HepG2 (cell line): ENCODE measurements at regions not wholly inside any gene's neighbourhood (a gene's known extent, or its start where the extent isn't known, plus 50 kb on each side); places are given as distances from the start of the nearest gene placed in this dataset.

ENCODE experiments used
- ATAC-seq: fragments of 200-7000 bp; cut with Tn5 transposase; 3 replicates; pipeline ENCODE4 v1.9.1; 2020; ENCODE audit warnings: mild to moderate bottlenecking, moderate library complexity
- BruUV-seq: library from RNA; stranded (reverse); fragments of 400-500 nt; replicated peaks from 2 replicates; lab custom pipeline; 2021; lab: Mats Ljungman, UMichigan
- CTCF ChIA-PET: fragments of 300-600 bp; formaldehyde crosslinking; extraction: SDS; loops from one replicate; lab custom pipeline; 2021; ENCODE audit warnings: low total read pairs, inconsistent platforms, low intra/inter-chr PET ratio; lab: Yijun Ruan, JAX
- POLR2A ChIA-PET: fragments of 350-600 bp; sonication (Branson Sonifier 250); formaldehyde crosslinking; loops from one replicate; lab custom pipeline; 2020; ENCODE audit warnings: antibody characterized with exemption, inconsistent platforms; lab: Yijun Ruan, JAX
- DNase-seq: peaks from one replicate; pipeline ENCODE4 v3.0.0-alpha.2; 2015; ENCODE audit warnings: low spot score
- FAIRE-seq: peaks from 3 replicates; lab custom pipeline; 2011; peaks lifted over from hg19 to GRCh38; lab: Jason Lieb, UNC
- H2AFZ ChIP-seq: one replicate; pipeline ENCODE4 v1.6.1; 2011; ENCODE audit warnings: low read length, inconsistent platforms
- H3K27ac ChIP-seq: fragments of 300-600 bp; 3 replicates; pipeline ENCODE4 v1.8.0; 2011; ENCODE audit warnings: mixed run types, mild to moderate bottlenecking, mixed read lengths, low read length, inconsistent platforms; ENCODE audit not compliant: insufficient read depth; ENCODE audit errors: extremely low read length
- H3K27me3 ChIP-seq, 2 experiments: fragments of 200-600 bp in 1 of 2; 2 replicates in 1 of 2; 3 replicates in 1 of 2; pipeline versions ENCODE4 v1.6.0 to v1.8.0; 2011; ENCODE audit warnings: low read length in 2 of 2, mild to moderate bottlenecking in 2 of 2, moderate library complexity in 2 of 2, inconsistent platforms in 1 of 2; ENCODE audit not compliant: insufficient read depth in 2 of 2, control insufficient read depth in 1 of 2
- H3K36me3 ChIP-seq, 2 experiments: fragments of 200-600 bp in 1 of 2; replicated peaks in 1 of 2; 2 replicates in 1 of 2; 3 replicates in 1 of 2; pipeline versions ENCODE4 v1.5.1 to v1.8.0; 2011; ENCODE audit warnings: low read length in 2 of 2, inconsistent platforms in 1 of 2; ENCODE audit not compliant: insufficient read depth in 2 of 2, control insufficient read depth in 1 of 2
- H3K4me1 ChIP-seq: 2 replicates; pipeline ENCODE4 v1.5.1; 2012; ENCODE audit warnings: low read length, inconsistent platforms; ENCODE audit not compliant: insufficient read depth
- H3K4me2 ChIP-seq: 2 replicates; pipeline ENCODE4 v1.6.0; 2011; ENCODE audit warnings: low read depth, low read length, inconsistent platforms
- H3K4me3 ChIP-seq, 3 experiments: fragments of 200-600 bp in 1 of 3; sonication (generic), shearing (Covaris generic) in 1 of 3; replicated peaks in 1 of 3; 2 replicates each; pipeline ENCODE4 v1.5.1; 2011 to 2016; ENCODE audit warnings: low read length in 3 of 3, inconsistent platforms in 2 of 3, low read depth in 2 of 3, mild to moderate bottlenecking in 2 of 3, control low read depth in 1 of 3, mixed read lengths in 1 of 3; ENCODE audit not compliant: insufficient read depth in 1 of 3
- H3K79me2 ChIP-seq: one replicate; pipeline ENCODE4 v1.6.1; 2011; ENCODE audit warnings: low read length, inconsistent platforms; ENCODE audit not compliant: insufficient read depth
- H3K9ac ChIP-seq: 2 replicates; pipeline ENCODE4 v1.6.0; 2011; ENCODE audit warnings: mild to moderate bottlenecking, low read depth, low read length, inconsistent platforms; ENCODE audit not compliant: insufficient read depth
- H3K9me3 ChIP-seq: 2 replicates; pipeline ENCODE4 v1.5.1; 2012; ENCODE audit warnings: mild to moderate bottlenecking, low read length
- H4K20me1 ChIP-seq: 2 replicates; pipeline ENCODE4 v1.6.0; 2011; ENCODE audit warnings: inconsistent platforms, mild to moderate bottlenecking, low read length, moderate library complexity; ENCODE audit not compliant: insufficient read depth
- CCDC6 ChIP-seq: sonication (generic); formaldehyde crosslinking; IDR thresholded peaks from 2 replicates; pipeline ENCODE4 v1.8.1; 2022; ENCODE audit warnings: mild to moderate bottlenecking, missing genetic modification reagents, moderate library complexity
- GABPB1 ChIP-seq: IDR thresholded peaks from 2 replicates; pipeline ENCODE4 v1.6.1; 2016; ENCODE audit warnings: mild to moderate bottlenecking, missing genetic modification reagents, moderate library complexity, missing compliant biosample characterization
- HDAC6 ChIP-seq: fragments of 200-600 bp; sonication (generic); IDR thresholded peaks from 2 replicates; pipeline ENCODE4 v1.7.0; 2017; ENCODE audit warnings: mild to moderate bottlenecking, antibody characterized with exemption, low read length, low read depth
- HMG20A ChIP-seq: IDR thresholded peaks from 2 replicates; pipeline ENCODE4 v1.6.1; 2016; ENCODE audit warnings: borderline replicate concordance
- KLF12 ChIP-seq: sonication (generic); formaldehyde crosslinking; IDR thresholded peaks from 2 replicates; pipeline ENCODE4 v1.4.0; 2020; ENCODE audit warnings: missing genetic modification reagents, borderline replicate concordance
- TRIM24 ChIP-seq: sonication (generic); formaldehyde crosslinking; IDR thresholded peaks from 2 replicates; pipeline ENCODE4 v1.8.0; 2022; ENCODE audit warnings: mild to moderate bottlenecking, missing genetic modification reagents
- ZFP36 ChIP-seq: fragments of 150-350 bp; IDR thresholded peaks from 2 replicates; pipeline ENCODE4 v1.6.1; 2018; ENCODE audit warnings: borderline replicate concordance, low read length, low read depth; ENCODE audit not compliant: partially characterized antibody
- ZNF282 ChIP-seq: fragments of 450-650 bp; IDR thresholded peaks from 2 replicates; pipeline ENCODE4 v1.6.1; 2018; ENCODE audit not compliant: partially characterized antibody
- ZNF354B ChIP-seq: sonication (generic); formaldehyde crosslinking; IDR thresholded peaks from 2 replicates; pipeline ENCODE4 v1.8.0; 2022; ENCODE audit warnings: mild to moderate bottlenecking, missing genetic modification reagents
- ZNF709 ChIP-seq: sonication (generic); formaldehyde crosslinking; IDR thresholded peaks from 2 replicates; pipeline ENCODE4 v1.5.0; 2020; ENCODE audit warnings: mild to moderate bottlenecking, missing genetic modification reagents
- WGBS: methylation state at CpG from one replicate; pipeline ENCODE4 v1.1.6; 2017; ENCODE audit warnings: low lambda C conversion rate; 5-methylcytosine and 5-hydroxymethylcytosine counted together
- in situ Hi-C: cut with HindIII; loops from 2 replicates; pipeline ENCODE4 v1.10.0; 2017; ENCODE audit warnings: low pct_unique_long_range_greater_than_20kb; ENCODE audit not compliant: extremely low pct_ligation_motif_present
- intact Hi-C: fragments of 100-400 bp; cut with micrococcal nuclease; formaldehyde crosslinking; loops from one replicate; pipeline ENCODE4 v1.10.0; 2022; ENCODE audit not compliant: unreplicated experiment
- TF ChIP-seq, protein P1 (sequence below): IDR thresholded peaks from 2 replicates; pipeline ENCODE4 v1.6.1; 2016; ENCODE audit warnings: low read depth, missing genetic modification reagents, missing compliant biosample characterization
- TF ChIP-seq, protein P2 (sequence below): sonication (generic); formaldehyde crosslinking; IDR thresholded peaks from 2 replicates; pipeline ENCODE4 v1.5.0; 2020; ENCODE audit warnings: mild to moderate bottlenecking, missing genetic modification reagents
- TF ChIP-seq, protein P3 (sequence below): IDR thresholded peaks from 2 replicates; pipeline ENCODE4 v1.6.1; 2016; ENCODE audit warnings: missing compliant biosample characterization, missing genetic modification reagents, borderline replicate concordance
- TF ChIP-seq, protein P4 (sequence below): sonication (generic); formaldehyde crosslinking; IDR thresholded peaks from 2 replicates; pipeline ENCODE4 v1.8.0; 2022; ENCODE audit warnings: mild to moderate bottlenecking, missing genetic modification reagents, moderate library complexity

DNA sequence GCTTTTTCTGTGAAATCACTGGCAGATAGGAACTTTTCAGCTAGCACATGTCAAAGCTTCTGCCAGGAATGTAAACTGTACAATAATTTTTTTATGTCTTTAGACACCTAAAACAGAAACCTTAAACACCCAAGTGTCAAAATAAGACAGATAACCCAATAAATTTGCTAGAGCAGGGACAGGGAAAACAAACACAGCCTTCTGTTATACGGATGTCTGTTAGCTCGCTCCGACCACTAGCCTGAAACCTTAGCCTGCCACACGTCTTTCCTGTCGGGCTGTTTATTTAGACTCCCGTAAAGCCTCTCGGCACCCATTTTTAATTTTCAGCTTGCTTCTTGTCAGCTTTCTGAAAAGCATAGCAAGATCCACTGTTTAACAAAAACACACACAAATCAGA, 355.4 kb upstream of the SLC24A2 start:
- no peak for ATAC-seq
- H3K9me3 ChIP-seq = no peaks in the 10 kb centered on the region
- H3K27me3 ChIP-seq = no peaks in the 10 kb centered on the region; a peak in 2 of 5 replicates
- H3K4me2 ChIP-seq = no peak overlapping the region
- H3K9ac ChIP-seq = no peak overlapping the region
- in situ Hi-C loops = no loop called here
- POLR2A ChIA-PET = no interaction called here
- 16% methylated on average over 7 of the region's 7 CpGs for WGBS
- no peak for FAIRE-seq
- H3K79me2 ChIP-seq = no peaks in the 10 kb centered on the region
- no peak overlapping the region for H3K27ac ChIP-seq
- DNase-seq = no peak
- no peak overlapping the region for H2AFZ ChIP-seq
- H3K4me1 ChIP-seq = no peaks in the 10 kb centered on the region
- intact Hi-C loops = no loop called here
- BruUV-seq = no TSS peak
- H3K4me3 ChIP-seq = no peak overlapping the region
- H3K36me3 ChIP-seq = no peaks in the 10 kb centered on the region
- CTCF ChIA-PET = no interaction called here
- no peaks in the 10 kb centered on the region for H4K20me1 ChIP-seq
- TF ChIP-seq, protein P1, sequence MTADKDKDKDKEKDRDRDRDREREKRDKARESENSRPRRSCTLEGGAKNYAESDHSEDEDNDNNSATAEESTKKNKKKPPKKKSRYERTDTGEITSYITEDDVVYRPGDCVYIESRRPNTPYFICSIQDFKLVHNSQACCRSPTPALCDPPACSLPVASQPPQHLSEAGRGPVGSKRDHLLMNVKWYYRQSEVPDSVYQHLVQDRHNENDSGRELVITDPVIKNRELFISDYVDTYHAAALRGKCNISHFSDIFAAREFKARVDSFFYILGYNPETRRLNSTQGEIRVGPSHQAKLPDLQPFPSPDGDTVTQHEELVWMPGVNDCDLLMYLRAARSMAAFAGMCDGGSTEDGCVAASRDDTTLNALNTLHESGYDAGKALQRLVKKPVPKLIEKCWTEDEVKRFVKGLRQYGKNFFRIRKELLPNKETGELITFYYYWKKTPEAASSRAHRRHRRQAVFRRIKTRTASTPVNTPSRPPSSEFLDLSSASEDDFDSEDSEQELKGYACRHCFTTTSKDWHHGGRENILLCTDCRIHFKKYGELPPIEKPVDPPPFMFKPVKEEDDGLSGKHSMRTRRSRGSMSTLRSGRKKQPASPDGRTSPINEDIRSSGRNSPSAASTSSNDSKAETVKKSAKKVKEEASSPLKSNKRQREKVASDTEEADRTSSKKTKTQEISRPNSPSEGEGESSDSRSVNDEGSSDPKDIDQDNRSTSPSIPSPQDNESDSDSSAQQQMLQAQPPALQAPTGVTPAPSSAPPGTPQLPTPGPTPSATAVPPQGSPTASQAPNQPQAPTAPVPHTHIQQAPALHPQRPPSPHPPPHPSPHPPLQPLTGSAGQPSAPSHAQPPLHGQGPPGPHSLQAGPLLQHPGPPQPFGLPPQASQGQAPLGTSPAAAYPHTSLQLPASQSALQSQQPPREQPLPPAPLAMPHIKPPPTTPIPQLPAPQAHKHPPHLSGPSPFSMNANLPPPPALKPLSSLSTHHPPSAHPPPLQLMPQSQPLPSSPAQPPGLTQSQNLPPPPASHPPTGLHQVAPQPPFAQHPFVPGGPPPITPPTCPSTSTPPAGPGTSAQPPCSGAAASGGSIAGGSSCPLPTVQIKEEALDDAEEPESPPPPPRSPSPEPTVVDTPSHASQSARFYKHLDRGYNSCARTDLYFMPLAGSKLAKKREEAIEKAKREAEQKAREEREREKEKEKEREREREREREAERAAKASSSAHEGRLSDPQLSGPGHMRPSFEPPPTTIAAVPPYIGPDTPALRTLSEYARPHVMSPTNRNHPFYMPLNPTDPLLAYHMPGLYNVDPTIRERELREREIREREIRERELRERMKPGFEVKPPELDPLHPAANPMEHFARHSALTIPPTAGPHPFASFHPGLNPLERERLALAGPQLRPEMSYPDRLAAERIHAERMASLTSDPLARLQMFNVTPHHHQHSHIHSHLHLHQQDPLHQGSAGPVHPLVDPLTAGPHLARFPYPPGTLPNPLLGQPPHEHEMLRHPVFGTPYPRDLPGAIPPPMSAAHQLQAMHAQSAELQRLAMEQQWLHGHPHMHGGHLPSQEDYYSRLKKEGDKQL = no peak
- no peak for TF ChIP-seq ZNF709 (CRISPR knock-in tag)
- TF ChIP-seq GABPB1 (CRISPR knock-in tag) = no peak
- TF ChIP-seq TRIM24 = no peak
- no peak for TF ChIP-seq ZFP36
- TF ChIP-seq, protein P2, sequence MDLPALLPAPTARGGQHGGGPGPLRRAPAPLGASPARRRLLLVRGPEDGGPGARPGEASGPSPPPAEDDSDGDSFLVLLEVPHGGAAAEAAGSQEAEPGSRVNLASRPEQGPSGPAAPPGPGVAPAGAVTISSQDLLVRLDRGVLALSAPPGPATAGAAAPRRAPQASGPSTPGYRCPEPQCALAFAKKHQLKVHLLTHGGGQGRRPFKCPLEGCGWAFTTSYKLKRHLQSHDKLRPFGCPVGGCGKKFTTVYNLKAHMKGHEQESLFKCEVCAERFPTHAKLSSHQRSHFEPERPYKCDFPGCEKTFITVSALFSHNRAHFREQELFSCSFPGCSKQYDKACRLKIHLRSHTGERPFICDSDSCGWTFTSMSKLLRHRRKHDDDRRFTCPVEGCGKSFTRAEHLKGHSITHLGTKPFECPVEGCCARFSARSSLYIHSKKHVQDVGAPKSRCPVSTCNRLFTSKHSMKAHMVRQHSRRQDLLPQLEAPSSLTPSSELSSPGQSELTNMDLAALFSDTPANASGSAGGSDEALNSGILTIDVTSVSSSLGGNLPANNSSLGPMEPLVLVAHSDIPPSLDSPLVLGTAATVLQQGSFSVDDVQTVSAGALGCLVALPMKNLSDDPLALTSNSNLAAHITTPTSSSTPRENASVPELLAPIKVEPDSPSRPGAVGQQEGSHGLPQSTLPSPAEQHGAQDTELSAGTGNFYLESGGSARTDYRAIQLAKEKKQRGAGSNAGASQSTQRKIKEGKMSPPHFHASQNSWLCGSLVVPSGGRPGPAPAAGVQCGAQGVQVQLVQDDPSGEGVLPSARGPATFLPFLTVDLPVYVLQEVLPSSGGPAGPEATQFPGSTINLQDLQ (CRISPR knock-in tag) = no peak
- TF ChIP-seq KLF12 = no peak
- TF ChIP-seq CCDC6 = no peak
- no peak for TF ChIP-seq ZNF354B (CRISPR knock-in tag)
- no peak for TF ChIP-seq ZNF282
- TF ChIP-seq, protein P3, sequence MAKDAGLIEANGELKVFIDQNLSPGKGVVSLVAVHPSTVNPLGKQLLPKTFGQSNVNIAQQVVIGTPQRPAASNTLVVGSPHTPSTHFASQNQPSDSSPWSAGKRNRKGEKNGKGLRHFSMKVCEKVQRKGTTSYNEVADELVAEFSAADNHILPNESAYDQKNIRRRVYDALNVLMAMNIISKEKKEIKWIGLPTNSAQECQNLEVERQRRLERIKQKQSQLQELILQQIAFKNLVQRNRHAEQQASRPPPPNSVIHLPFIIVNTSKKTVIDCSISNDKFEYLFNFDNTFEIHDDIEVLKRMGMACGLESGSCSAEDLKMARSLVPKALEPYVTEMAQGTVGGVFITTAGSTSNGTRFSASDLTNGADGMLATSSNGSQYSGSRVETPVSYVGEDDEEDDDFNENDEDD = no peak
- no peak for TF ChIP-seq HMG20A (CRISPR knock-in tag)
- TF ChIP-seq HDAC6 = no peak
- TF ChIP-seq, protein P4, sequence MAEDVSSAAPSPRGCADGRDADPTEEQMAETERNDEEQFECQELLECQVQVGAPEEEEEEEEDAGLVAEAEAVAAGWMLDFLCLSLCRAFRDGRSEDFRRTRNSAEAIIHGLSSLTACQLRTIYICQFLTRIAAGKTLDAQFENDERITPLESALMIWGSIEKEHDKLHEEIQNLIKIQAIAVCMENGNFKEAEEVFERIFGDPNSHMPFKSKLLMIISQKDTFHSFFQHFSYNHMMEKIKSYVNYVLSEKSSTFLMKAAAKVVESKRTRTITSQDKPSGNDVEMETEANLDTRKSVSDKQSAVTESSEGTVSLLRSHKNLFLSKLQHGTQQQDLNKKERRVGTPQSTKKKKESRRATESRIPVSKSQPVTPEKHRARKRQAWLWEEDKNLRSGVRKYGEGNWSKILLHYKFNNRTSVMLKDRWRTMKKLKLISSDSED (CRISPR knock-in tag) = no peak
